GM12873 (cell line): ENCODE measurements at regions not wholly inside any gene's neighbourhood (a gene's known extent, or its start where the extent isn't known, plus 50 kb on each side); places are given as distances from the start of the nearest gene placed in this dataset.

Experiments used
- TF ChIP-seq, protein P1 (sequence below): IDR thresholded peaks from 2 replicates; pipeline ENCODE4 v1.5.1; 2012; ENCODE audit warnings: low read depth, mild to moderate bottlenecking, moderate library complexity, low read length, control low read depth; ENCODE audit not compliant: insufficient read depth; ENCODE audit errors: missing control alignments

DNA sequence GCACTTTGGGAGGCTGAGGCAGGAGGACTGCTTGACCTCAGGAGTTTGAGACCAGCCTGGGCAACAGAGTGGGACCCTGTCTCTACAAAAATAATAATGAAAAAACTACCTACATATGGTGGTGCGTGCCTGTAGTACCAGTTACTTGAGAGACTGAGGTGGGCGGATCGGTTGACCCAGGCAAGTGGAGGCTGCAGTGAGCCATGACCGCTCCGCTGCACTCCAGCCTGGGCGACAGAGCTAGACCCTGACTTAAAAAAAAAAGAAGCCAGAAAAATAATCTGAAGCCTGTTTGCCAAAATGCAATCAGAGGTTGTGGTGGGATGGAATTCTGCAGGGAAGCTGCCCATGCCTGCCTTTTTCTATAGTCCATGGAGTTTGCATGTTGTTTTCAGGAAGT lies 50.4 kb upstream of the GGTA1 start:
- TF ChIP-seq, protein P1, sequence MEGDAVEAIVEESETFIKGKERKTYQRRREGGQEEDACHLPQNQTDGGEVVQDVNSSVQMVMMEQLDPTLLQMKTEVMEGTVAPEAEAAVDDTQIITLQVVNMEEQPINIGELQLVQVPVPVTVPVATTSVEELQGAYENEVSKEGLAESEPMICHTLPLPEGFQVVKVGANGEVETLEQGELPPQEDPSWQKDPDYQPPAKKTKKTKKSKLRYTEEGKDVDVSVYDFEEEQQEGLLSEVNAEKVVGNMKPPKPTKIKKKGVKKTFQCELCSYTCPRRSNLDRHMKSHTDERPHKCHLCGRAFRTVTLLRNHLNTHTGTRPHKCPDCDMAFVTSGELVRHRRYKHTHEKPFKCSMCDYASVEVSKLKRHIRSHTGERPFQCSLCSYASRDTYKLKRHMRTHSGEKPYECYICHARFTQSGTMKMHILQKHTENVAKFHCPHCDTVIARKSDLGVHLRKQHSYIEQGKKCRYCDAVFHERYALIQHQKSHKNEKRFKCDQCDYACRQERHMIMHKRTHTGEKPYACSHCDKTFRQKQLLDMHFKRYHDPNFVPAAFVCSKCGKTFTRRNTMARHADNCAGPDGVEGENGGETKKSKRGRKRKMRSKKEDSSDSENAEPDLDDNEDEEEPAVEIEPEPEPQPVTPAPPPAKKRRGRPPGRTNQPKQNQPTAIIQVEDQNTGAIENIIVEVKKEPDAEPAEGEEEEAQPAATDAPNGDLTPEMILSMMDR, result no peak

DNA sequence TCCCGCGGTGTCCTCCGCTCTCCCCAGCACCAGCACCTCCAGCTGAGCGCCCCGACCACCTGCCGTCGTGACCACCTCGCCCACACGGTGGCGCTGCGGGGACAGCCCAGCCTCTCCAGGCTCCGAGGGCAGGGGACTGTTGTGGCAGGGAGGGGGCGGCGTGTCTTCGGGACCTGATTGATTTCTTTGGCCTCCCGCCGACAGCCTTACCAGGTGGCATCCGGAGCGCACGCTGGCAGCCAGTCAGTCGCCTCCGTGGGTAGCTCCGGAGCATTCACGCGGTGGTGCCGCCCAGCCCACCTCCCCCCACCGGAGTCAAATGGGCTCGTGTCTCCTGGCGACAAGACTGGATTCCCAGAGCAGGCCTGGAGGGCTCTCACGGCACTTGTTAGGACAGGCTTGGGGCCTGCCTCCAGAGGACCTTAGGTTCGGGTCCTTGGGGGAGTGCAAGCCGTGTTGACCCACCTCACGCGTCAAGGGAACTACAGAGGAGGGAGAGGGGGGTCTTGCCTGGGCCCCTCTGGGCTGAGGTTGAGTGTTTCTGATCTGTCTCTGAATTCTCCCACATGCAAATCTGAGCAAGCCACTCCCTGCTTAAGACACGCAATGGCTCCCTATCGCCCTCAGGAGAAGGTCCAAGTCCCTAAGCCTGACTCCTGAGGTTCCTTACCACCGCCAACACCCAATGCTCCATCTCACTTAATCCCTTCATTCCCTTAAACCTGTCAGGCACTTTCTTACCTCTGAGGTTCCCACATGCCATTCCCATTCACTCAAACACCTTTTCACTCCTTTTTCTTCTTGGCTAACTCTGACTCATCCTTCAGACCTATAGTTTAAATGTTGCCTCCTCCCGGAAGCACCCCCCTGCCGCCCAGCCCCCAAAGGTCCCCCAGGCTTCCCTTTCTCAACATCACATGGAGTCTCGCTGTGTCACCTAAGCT lies 51.2 kb upstream of the GGTA1 start:
- TF ChIP-seq, protein P1, result peak; percentile 88

- TF ChIP-seq, protein P1, result no peak
These were observed 52.5 kb upstream of the GGTA1 start for GRCh38 chr9:121551985-121552753.

DNA sequence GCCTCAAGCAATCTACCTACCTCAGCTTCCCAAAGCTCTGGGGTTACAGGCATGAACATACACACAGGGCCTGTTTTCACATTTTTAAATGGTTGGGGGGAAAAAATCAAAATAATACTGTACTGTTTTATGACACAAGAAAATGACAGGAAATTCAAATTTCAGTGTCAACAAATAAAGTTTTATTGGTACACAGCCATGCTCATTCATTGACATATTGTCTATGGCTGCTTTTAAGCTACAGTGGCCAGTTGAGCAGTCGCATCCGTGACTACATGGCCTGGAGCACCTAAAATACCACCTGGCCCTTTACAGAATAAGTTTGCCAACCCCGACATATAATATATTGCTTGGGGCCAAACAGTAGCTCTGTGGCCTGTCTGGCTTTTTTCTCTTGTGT lies 56.4 kb upstream of the GGTA1 start:
- TF ChIP-seq, protein P1, result no peak

DNA sequence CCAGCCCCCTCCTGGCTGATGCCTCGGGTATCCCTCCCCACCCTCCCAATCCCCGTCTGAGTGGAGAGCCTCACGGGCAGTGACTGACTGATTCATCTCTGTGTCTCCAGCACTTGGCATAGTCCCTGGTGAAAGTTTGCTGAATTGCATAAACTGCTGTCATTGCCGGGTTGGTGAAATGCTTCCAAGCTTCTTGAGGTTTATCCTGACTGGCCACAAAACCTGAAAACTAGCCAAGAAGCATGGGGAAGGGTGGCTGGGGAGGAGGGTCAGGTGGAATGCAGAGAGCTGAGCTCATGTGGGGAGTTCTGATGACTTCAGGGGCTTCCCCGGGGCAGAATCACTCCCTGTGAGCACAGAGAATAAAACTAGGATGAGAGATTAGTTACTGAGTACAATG lies 56.9 kb upstream of the GGTA1 start:
- TF ChIP-seq, protein P1, result no peak

GRCh38 chr9:121557581-121558447 lies 58.2 kb upstream of the GGTA1 start:
- TF ChIP-seq, protein P1, result no peak

DNA sequence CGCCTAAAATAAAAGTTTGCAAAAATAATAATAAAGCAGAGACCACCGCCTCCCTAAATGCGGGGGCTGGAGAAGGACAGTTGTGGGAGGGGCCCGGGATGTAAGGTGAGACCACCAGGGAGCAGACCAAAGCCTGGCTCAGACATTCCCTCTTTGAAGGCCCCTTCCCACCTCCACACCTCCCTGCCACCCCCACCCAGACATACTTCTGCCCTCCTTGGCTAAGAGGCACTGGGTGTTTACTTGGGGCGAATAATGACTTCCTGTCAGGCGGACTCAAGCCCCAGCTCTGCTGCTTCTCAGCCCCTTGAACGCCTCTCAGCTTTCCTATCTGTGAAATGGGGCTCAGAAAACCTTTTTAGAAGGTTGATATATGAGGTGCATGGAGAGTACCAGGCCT lies 58.8 kb upstream of the GGTA1 start:
- TF ChIP-seq, protein P1, result no peak
